Activated T-cell treated with anti-CD3 and anti-CD28 coated beads, Interleukin-2, amount 50 U/mL, for 24 hours (primary cell): ENCODE measurements at regions not wholly inside any gene's neighbourhood (a gene's known extent, or its start where the extent isn't known, plus 50 kb on each side); places are given as distances from the start of the nearest gene placed in this dataset.

ENCODE experiments used
- DNase-seq: peaks from one replicate; pipeline ENCODE4 v3.0.0-alpha.2; 2020
- H3K27ac Mint-ChIP-seq: 2 replicates; pipeline ENCODE4 v1.8.0; 2020; ENCODE audit warnings: mild to moderate bottlenecking, mixed read lengths
- H3K27me3 Mint-ChIP-seq: 2 replicates; pipeline ENCODE4 v1.8.0; 2020; ENCODE audit warnings: mixed read lengths
- H3K36me3 Mint-ChIP-seq: 2 replicates; pipeline ENCODE4 v1.8.0; 2020; ENCODE audit warnings: low read depth, mixed read lengths
- H3K4me1 Mint-ChIP-seq: 2 replicates; pipeline ENCODE4 v1.8.0; 2020; ENCODE audit warnings: low read depth, mixed read lengths
- H3K4me3 Mint-ChIP-seq: 2 replicates; pipeline ENCODE4 v1.8.0; 2020; ENCODE audit warnings: mild to moderate bottlenecking, moderate library complexity, mixed read lengths
- H3K9me3 Mint-ChIP-seq: 2 replicates; pipeline ENCODE4 v1.8.0; 2020; ENCODE audit warnings: mixed read lengths

DNA sequence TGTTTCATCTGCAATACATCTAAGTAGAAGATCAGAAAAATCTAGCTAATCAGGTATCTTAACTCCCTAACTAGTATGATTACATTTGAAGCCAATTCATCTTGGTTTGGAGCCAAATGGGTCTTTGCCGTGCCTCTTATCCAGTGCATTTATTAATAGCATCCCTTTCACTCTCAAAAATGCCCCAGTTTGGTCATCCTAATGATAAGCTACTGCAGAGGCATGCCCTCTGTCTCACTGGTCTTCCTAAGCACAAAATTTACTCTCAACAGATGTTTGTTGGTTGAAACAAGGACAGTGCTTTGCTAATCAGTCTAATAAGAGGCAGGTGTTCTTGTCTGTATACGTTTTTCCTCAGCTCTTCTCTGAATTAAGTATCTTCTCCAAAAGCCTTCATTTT is 403.2 kb downstream of the RAD51AP2 start:
- no peak overlapping the region for H3K27ac Mint-ChIP-seq
- no peak overlapping the region for H3K4me3 Mint-ChIP-seq
- no peaks in the 10 kb centered on the region for H3K4me1 Mint-ChIP-seq
- H3K9me3 Mint-ChIP-seq = peaks cover 4% of the 10 kb centered on the region
- no peaks in the 10 kb centered on the region for H3K27me3 Mint-ChIP-seq
- no peaks in the 10 kb centered on the region for H3K36me3 Mint-ChIP-seq
- no peak for DNase-seq

DNA sequence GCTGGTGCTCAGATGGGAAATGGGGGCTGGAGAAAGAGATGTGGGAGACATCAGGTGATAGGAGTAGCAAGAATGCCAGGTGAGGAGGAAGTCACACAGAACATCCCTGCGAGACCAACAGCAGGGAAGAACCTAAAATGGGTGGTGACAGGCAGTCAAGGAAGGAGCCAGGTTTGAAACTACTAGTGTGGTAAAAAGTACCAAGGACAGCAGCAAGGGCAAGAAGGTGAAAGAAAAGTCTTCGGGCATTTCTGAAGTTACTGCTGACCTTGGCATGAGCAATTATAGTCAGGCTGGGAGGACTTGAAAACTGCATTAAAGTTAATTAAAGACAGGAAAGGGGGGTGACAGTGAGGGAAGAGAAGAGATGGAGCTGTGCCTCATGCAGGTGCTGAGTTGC is 410.4 kb downstream of the RAD51AP2 start:
- Mint-ChIP-seq H3K4me1 (no peaks in the 10 kb centered on the region), H3K4me3 (no peak overlapping the region), H3K9me3 (peaks cover 11% of the 10 kb centered on the region), H3K36me3 (no peaks in the 10 kb centered on the region), H3K27ac (no peak overlapping the region), H3K27me3 (peaks cover 2% of the 10 kb centered on the region)
- DNase-seq = no peak

DNA sequence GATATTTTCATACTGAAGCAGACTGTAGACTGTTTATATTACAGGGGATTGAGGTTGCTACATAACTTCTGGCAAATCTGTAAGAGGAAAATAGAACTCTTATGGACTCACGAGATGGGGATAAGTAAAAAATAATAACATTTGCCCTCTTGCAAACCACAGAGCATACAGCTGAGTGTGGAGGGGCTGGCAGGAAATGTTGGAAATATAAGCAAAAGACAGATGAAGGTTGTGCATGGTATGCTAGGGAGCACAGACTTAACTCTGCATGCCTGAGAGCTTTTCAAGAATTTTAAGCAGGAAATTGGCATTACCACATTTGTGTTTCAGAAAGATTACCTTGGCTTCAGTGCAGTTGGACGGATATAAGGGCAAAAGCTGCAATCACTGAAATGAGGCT is 411.1 kb downstream of the RAD51AP2 start:
- no peaks in the 10 kb centered on the region for H3K36me3 Mint-ChIP-seq
- DNase-seq = no peak
- no peaks in the 10 kb centered on the region for H3K4me1 Mint-ChIP-seq
- peaks cover 11% of the 10 kb centered on the region for H3K9me3 Mint-ChIP-seq
- no peak overlapping the region for H3K27ac Mint-ChIP-seq
- peaks cover 2% of the 10 kb centered on the region for H3K27me3 Mint-ChIP-seq
- no peak overlapping the region for H3K4me3 Mint-ChIP-seq

DNA sequence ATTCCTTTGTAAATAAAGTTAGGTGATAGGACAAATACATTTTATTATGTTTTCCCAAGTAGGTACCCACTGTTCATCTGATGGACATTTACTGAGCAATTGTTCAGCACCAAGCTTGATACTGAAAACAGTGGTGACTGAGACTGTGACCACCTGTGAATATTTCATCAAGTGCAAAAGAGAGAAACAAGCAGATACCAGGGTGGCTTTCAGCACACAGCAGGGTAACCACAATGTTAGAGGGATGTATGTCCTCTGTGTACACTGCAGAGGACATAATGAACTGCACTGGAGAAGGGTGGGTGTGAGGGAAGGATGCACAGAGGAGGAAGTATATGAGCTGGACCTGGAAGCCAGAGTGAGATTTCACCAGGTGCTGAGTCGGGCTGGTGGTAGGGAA is 411.8 kb downstream of the RAD51AP2 start:
- Mint-ChIP-seq H3K27ac (no peak overlapping the region), H3K27me3 (peaks cover 2% of the 10 kb centered on the region), H3K4me1 (no peaks in the 10 kb centered on the region), H3K9me3 (peaks cover 11% of the 10 kb centered on the region), H3K4me3 (no peak overlapping the region), H3K36me3 (no peaks in the 10 kb centered on the region)
- DNase-seq = no peak

DNA sequence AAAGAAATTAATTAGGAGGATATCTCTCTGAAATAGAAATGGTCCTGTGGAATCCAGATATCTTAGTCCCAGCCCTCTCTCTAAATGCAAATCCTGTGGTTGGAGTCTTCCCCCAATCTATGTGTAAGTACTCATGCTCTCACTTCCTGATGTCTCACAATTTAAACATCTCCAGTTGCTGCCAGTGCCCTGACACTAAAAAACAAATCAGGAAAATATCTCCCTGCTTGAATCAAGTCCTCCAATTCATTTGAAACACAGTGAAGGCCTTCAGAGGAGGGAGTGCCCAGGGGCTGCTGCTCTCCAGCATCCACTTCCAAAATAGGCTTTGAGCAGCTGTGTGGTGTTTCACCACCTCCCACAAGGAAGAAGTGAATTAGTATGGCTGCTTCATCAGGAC is 413.8 kb downstream of the RAD51AP2 start:
- Mint-ChIP-seq H3K36me3 (no peaks in the 10 kb centered on the region), H3K4me1 (no peaks in the 10 kb centered on the region), H3K27me3 (peaks cover 2% of the 10 kb centered on the region), H3K27ac (no peak overlapping the region), H3K9me3 (peaks cover 11% of the 10 kb centered on the region), H3K4me3 (no peak overlapping the region)
- DNase-seq = no peak

DNA sequence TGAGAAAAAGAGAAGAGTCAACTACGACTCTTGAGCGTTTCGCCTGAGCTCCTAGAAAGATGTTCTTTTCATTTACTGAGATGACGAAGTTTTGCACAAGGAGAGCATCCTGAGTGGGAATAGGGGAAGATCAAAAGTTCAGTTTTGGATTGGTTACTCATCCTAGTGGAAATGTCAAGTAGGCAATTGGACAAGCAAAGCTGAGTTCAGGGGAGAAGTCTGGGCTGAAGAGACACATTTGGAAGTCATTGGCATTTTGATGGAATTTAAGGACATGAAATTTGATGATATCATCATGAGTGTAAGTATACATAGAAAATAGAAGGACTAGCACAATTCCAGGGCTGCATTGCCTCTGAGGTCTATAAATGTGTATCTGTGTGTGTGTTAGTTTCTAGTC is 416.6 kb downstream of the RAD51AP2 start:
- no peak for DNase-seq
- Mint-ChIP-seq H3K27ac (no peak overlapping the region), H3K27me3 (peaks cover 2% of the 10 kb centered on the region), H3K4me1 (no peaks in the 10 kb centered on the region), H3K4me3 (no peak overlapping the region), H3K36me3 (no peaks in the 10 kb centered on the region), H3K9me3 (peaks cover 3% of the 10 kb centered on the region)

DNA sequence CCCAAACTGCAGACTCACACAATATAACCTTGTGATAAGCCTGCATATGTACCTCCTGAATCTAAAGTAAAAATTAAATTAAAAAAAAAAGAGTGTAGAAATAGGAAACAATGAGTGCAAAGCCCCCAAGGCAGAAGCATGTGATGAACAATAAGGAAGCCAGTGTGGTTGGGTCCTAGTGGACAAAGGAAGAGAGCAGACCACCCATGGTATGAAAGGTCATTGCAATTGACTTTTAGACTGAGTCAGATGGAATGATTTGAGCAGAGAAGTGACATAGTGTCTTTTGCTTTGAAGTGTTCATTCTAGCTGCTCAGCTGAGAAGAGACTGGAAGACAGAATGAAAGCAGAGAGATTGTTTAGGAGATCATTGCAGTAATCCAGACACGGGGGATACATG is 417.1 kb downstream of the RAD51AP2 start:
- H3K36me3 Mint-ChIP-seq = no peaks in the 10 kb centered on the region
- peaks cover 3% of the 10 kb centered on the region for H3K9me3 Mint-ChIP-seq

DNA sequence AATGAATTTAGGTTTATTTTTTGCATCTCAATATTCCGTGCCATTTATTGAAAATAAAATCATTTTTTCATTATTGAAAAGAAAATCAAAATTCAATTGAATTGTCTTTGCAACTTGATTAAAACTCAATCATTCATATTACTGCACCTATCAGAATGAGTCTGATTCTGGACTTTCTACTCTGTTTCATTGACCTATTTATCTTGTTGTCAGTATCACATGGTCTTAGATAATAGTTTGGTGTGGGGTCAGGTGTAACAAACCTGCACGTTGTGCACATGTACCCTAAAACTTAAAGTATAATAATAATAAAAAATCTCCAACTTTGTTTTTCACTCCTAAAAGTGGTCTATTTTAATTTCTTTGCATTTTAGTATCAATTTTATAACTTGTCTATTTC is 422.9 kb downstream of the RAD51AP2 start:
- Mint-ChIP-seq H3K27ac (no peak overlapping the region), H3K9me3 (peaks cover 4% of the 10 kb centered on the region), H3K27me3 (no peaks in the 10 kb centered on the region), H3K4me1 (no peaks in the 10 kb centered on the region), H3K4me3 (no peak overlapping the region), H3K36me3 (no peaks in the 10 kb centered on the region)
- no peak for DNase-seq

More for the DNA sequence above, 417.1 kb downstream of the RAD51AP2 start:
- Mint-ChIP-seq H3K27me3 (peaks cover 2% of the 10 kb centered on the region), H3K4me1 (no peaks in the 10 kb centered on the region), H3K27ac (no peak overlapping the region), H3K4me3 (no peak overlapping the region)
- no peak for DNase-seq

DNA sequence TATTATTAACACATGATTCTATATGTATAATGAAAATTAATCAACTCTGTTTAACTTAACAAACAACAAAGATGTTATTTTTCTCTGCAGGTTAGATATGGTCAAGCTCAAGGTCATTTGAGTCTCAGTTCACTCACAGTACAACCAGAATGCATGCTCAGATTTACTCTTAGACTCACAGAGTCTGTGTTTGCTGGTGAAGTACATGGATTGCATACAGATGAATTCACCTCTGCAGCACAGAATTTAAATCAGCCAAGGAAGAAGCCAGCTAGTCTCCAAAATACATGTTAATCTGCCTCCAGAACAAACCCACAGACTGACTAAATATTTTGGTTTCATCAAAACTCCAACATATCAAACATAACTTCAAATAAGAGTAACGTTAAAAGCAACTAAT is 424.5 kb downstream of the RAD51AP2 start:
- Mint-ChIP-seq H3K27me3 (no peaks in the 10 kb centered on the region), H3K9me3 (peaks cover 4% of the 10 kb centered on the region), H3K4me1 (no peaks in the 10 kb centered on the region), H3K27ac (no peak overlapping the region), H3K36me3 (no peaks in the 10 kb centered on the region), H3K4me3 (no peak overlapping the region)
- DNase-seq = no peak

DNA sequence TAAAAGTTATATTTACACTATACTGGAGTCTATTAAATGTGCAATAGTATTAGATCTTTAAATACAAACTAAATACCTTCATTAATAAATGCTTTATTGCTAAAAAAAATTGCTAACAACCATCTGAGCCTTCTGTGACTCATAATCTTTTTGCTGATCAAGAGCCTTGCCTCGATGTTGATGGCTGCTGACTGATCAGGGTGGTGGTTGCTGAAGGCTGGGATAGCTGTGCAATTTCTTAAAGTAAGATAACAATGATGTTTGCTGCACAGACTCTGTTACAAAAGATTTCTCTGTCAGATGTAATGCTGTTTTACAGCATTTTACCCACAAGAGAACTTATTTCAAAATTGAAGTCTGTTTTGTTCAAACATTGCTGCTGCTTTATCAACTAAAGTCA is 421.4 kb upstream of the CYRIA start:
- H3K27ac Mint-ChIP-seq = no peak overlapping the region
- H3K27me3 Mint-ChIP-seq = no peaks in the 10 kb centered on the region
- no peak for DNase-seq
- H3K4me3 Mint-ChIP-seq = no peak overlapping the region
- H3K4me1 Mint-ChIP-seq = no peaks in the 10 kb centered on the region
- peaks cover 9% of the 10 kb centered on the region for H3K9me3 Mint-ChIP-seq
- H3K36me3 Mint-ChIP-seq = no peaks in the 10 kb centered on the region

DNA sequence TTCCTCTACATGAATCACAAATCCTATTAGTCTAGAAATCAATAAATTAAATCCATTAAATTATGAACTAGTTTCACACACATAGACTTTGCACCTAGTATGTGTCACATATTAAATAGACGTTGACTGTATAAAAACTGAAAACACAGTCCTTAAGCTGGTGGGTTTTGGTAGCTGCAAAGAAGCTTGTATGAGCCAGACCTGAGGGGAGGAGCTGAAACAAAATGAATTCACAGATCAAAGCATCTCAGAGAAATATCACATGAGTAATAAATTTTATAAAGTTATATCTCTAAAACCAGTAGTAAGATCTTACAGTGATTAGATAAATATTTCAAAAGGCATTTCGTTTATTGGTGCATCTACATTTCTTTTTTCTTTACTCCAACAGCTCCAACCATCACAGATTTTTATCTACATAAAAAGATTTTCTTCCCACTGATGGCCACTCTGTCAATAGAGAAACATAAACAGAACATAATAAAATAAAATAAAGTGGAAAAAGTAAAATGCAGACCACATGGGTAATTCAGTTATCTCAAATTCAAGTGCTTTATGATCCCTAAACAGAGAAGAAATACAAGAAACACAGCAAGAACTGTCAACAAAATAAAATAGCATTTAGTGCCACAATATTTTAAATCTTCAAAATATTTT is 420.0 kb upstream of the CYRIA start:
- no peak for DNase-seq
- Mint-ChIP-seq H3K9me3 (peaks cover 12% of the 10 kb centered on the region), H3K27me3 (no peaks in the 10 kb centered on the region), H3K27ac (no peak overlapping the region), H3K4me1 (no peaks in the 10 kb centered on the region), H3K4me3 (no peak overlapping the region), H3K36me3 (no peaks in the 10 kb centered on the region)

DNA sequence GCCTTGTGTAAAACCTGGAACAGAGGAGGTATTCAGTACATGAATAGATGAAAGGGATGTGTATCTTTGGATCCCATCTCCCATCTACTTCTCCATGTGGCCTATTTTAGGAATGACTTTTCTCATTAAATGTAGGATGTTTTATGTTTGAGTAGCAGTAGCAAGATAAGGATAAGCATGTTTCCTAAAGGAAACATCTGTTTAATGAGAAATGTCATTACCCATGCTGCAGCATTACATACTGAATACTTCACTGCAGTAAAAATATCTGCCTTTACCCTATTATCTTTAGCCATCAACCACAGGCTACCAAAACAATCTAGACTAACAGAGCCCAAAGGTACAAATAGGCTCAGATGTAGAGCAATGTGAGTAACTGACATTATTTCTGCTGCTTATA is 419.2 kb upstream of the CYRIA start:
- H3K27ac Mint-ChIP-seq = no peak overlapping the region
- no peak overlapping the region for H3K4me3 Mint-ChIP-seq
- H3K9me3 Mint-ChIP-seq = peaks cover 18% of the 10 kb centered on the region
- no peak for DNase-seq
- no peaks in the 10 kb centered on the region for H3K4me1 Mint-ChIP-seq
- H3K36me3 Mint-ChIP-seq = no peaks in the 10 kb centered on the region
- no peaks in the 10 kb centered on the region for H3K27me3 Mint-ChIP-seq

DNA sequence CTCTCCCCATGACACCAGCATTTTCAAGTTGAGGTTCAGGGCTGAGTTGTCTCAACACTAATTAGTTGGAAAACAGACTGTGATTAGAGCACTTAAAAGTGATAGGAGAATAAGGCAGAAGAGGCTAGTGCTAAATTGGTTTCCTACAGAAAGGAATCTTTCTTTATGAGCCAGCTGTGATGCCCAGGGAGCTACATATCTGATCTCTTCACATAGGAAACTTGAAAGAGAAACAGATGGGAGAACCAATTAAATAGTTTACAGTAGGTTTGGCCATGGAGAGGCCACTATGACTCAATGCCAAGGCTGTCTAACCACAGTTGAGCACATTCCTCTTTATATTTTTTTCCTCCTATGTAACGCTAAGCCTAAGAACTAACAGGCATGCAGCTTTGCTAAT is 418.3 kb upstream of the CYRIA start:
- Mint-ChIP-seq H3K27ac (no peak overlapping the region), H3K4me3 (no peak overlapping the region), H3K9me3 (peaks cover 25% of the 10 kb centered on the region), H3K4me1 (no peaks in the 10 kb centered on the region), H3K27me3 (no peaks in the 10 kb centered on the region), H3K36me3 (no peaks in the 10 kb centered on the region)
- DNase-seq = no peak

DNA sequence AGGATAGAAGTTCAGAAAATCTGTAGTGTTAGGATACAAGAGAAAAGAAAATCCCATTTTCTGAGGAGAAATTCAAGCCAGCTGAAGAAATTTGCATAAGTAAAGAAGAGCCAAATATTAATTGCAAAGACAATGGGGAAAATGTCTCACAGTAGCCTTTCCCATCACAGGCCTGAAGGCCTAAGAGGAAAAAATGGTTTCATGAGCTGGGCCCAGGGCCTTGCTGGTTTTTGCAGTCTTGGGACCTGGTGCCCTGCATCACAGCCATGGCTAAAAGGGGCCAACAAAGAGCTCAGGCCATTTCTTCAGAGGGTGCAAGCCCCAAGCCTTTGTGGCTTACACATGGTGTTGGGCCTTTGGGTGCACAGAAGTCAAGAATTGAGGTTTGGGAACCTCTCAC is 413.6 kb upstream of the CYRIA start:
- Mint-ChIP-seq H3K4me3 (no peak overlapping the region), H3K4me1 (no peaks in the 10 kb centered on the region), H3K27ac (no peak overlapping the region), H3K36me3 (no peaks in the 10 kb centered on the region), H3K27me3 (no peaks in the 10 kb centered on the region), H3K9me3 (peaks cover 27% of the 10 kb centered on the region)
- no peak for DNase-seq

DNA sequence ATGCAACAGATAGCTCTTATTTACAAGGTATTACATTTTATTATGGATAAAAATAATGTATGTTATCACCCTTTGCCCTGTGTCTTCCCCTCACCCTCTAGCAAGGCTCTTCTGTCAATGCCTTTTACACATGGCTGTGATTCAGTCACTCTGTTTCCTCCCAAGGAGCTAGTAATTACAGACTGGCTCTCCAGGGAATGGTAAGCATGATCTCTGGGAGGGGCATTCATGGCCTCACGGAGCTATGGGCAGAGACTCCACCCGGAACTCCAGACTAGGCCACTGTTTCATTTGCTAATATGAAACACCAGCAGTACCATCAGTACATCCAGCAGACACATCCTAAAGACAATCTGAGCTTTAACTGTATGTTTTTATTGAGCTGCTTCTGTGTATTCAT is 410.9 kb upstream of the CYRIA start:
- DNase-seq = no peak
- no peak overlapping the region for H3K27ac Mint-ChIP-seq
- no peaks in the 10 kb centered on the region for H3K4me1 Mint-ChIP-seq
- H3K36me3 Mint-ChIP-seq = no peaks in the 10 kb centered on the region
- peaks cover 31% of the 10 kb centered on the region for H3K9me3 Mint-ChIP-seq
- no peak overlapping the region for H3K4me3 Mint-ChIP-seq
- H3K27me3 Mint-ChIP-seq = no peaks in the 10 kb centered on the region

DNA sequence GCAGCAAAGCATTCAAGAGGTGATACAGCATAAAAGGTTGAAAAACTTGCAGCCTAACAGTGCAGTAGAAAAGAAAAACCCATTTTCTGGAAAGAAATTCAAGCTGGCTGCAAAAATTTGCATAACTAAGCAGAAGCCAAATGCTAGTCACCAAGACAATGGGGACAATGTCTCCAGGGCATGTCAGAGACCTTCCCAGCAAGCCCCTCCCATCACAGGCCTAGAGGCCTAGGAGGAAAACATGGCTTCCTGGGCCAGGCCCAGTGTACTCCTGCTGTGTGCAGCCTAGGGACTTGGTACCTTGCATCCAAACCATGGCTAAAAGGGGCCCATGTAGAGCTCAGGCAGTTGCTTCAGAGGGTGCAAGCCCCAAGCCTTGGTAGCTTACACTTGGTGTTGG is 405.1 kb upstream of the CYRIA start:
- H3K4me3 Mint-ChIP-seq = no peak overlapping the region
- H3K4me1 Mint-ChIP-seq = no peaks in the 10 kb centered on the region
- no peaks in the 10 kb centered on the region for H3K27me3 Mint-ChIP-seq
- peaks cover 14% of the 10 kb centered on the region for H3K9me3 Mint-ChIP-seq
- no peak overlapping the region for H3K27ac Mint-ChIP-seq
- no peak for DNase-seq
- H3K36me3 Mint-ChIP-seq = no peaks in the 10 kb centered on the region
